HG03103 (cell line): ENCODE measurements at regions not wholly inside any gene's neighbourhood (a gene's known extent, or its start where the extent isn't known, plus 50 kb on each side); places are given as distances from the start of the nearest gene placed in this dataset.
"Not testable (repeated sequence)": the region's sequence is repeated elsewhere in the genome, so short reads cannot be mapped to it uniquely, and the experiment has no call there.

ENCODE experiments used
- ATAC-seq: cut with Tn5 transposase; IDR thresholded peaks from one replicate; pipeline ENCODE4 v1.9.1; 2021; ENCODE audit warnings: low read depth; ENCODE audit not compliant: unreplicated experiment

- ATAC-seq = no peak
These were observed 82.8 kb downstream of the BTG1 start for GRCh38 chr12:92062539-92063493.

GRCh38 chr12:92061061-92061460, 84.6 kb downstream of the BTG1 start:
- no peak for ATAC-seq

GRCh38 chr12:92059960-92060359, 85.7 kb downstream of the BTG1 start:
- ATAC-seq = no peak

GRCh38 chr12:92058664-92059063, 87.0 kb downstream of the BTG1 start:
- ATAC-seq = peak; percentile 61

GRCh38 chr12:92056756-92057155, 88.9 kb downstream of the BTG1 start:
- not testable (repeated sequence) for ATAC-seq

DNA sequence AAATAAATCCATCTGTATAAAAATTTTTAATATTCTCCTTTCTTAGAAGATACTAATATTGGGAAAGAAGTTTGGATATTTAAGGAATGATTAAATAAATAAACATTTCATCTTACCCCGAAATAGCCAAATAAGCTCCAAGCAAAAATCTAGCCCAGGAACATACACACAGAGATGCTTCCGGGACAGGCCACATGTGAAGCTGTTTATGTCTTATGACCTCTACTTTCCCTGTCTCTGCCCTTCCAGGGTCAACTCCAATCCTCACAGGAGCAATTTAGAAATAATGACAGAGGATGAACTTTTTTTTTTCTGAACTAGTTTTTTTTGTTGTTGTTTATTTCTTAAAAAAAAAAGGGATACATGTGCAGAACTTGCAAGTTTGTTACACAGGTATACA, 89.4 kb downstream of the BTG1 start:
- no peak for ATAC-seq

- ATAC-seq = no peak
These were observed 89.8 kb downstream of the BTG1 start for GRCh38 chr12:92055877-92056276.

DNA sequence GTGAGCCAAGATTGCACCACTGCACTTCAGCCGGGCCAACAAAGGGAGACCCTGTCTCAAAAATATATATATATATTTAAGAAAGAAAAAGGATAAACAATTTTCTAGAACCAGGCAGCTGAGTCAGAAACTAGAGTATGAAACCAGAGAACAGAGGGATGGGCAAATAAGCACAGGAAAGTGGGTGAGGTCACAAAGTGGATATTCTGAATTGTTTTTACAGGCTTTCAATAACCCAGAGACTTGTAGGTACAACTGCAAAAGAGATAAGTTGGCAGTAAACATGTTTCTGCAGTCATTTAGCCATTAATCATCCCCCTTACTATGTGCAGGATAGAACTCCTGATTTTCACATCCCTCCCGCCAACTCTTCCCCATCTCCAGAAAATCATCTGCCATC, 94.2 kb downstream of the BTG1 start:
- ATAC-seq = no peak

DNA sequence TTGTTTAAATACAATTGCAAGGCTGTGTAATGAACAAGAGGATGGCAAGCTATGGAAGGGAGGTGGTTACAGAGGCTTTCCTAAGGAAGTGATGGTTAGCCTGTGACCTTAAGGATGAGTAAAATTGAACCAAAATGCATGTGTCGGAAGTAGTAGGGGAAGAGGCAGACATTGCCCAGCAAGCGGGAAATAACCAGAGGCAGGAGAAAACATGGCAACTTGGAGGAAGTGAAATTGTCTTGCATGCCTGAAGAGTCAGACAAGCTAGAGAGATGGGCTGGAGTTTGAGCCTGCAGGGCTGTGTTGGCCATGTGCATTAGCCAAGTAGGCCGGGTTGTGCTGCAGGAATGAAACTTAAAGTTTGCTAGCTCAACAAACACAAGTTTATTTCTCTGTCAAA, 96.2 kb downstream of the BTG1 start:
- peak; percentile 86 for ATAC-seq

GRCh38 chr12:92047393-92047826, 98.2 kb downstream of the BTG1 start:
- ATAC-seq = no peak

GRCh38 chr12:92046557-92047392, 98.9 kb downstream of the BTG1 start:
- ATAC-seq = no peak

- ATAC-seq = no peak
These were observed 99.8 kb downstream of the BTG1 start for GRCh38 chr12:92045852-92046251.

- ATAC-seq = no peak
These were observed 101.2 kb downstream of the BTG1 start for GRCh38 chr12:92044435-92044834.

GRCh38 chr12:92042791-92043531, 102.7 kb downstream of the BTG1 start:
- no peak for ATAC-seq

GRCh38 chr12:92041742-92042141, 103.9 kb downstream of the BTG1 start:
- no peak for ATAC-seq

GRCh38 chr12:92039046-92039445, 106.6 kb downstream of the BTG1 start:
- ATAC-seq = no peak

- no peak for ATAC-seq
These were observed 107.2 kb downstream of the BTG1 start for GRCh38 chr12:92038476-92038875.

- no peak for ATAC-seq
These were observed 108.7 kb downstream of the BTG1 start for GRCh38 chr12:92036771-92037453.

DNA sequence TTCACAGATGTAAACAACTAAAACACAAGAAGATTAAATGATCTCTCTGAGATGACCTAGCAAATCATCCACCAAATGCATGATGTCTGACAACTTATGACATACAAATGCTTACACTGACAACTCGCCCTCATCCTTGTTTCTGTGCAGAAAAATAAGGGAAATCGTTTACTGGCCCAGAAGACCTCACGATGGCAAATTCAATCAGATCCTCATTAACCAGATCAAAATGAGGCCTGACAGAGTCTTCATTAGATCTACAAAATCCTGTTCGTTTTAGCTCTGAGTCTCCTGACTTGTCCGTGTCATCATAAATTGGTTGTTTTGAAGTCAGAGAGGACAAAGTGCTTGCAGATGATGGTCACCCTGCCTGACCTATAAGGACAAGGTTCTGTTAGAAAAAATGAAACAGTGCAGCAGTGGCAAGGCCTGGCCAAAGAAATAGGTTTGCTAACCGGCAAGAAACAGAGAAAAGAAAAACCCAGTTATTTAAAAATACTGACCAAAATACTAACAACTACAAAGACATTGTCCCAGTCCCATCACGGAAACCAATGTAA, 109.5 kb downstream of the BTG1 start:
- no peak for ATAC-seq

DNA sequence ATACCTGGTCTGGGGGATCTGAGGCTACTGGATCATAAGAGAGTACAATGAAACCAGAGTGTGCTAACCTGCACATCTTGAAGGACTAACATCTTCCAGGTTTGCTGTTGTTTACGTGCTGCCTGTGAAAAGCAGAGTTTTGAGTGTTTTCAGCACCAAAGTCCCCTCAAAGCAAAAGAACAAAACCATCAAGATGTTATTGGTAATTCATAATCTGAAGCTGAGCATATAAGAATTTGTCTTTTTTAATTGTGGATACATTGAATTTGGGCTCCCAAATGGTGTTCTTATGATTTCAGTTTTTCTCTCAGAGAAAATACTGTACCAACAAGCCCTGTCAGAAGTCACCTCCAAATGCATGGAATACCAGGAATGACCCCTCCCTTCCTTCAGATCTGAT, 110.2 kb downstream of the BTG1 start:
- no peak for ATAC-seq
